Loucy (cell line): ENCODE measurements at regions not wholly inside any gene's neighbourhood (a gene's known extent, or its start where the extent isn't known, plus 50 kb on each side); places are given as distances from the start of the nearest gene placed in this dataset.

ENCODE experiments used
- EZH2phosphoT487 ChIP-seq: fragments of 200-600 bp; IDR thresholded peaks from 2 replicates; pipeline ENCODE4 v1.6.1; 2018; ENCODE audit warnings: antibody characterized with exemption, mild to moderate bottlenecking, moderate library complexity, borderline replicate concordance
- TF ChIP-seq, protein P1 (sequence below): fragments of 200-600 bp; sonication (generic); conservative IDR thresholded peaks from 2 replicates; pipeline ENCODE4 v1.5.1; 2014; ENCODE audit warnings: mild to moderate bottlenecking, antibody characterized with exemption, low read length

DNA sequence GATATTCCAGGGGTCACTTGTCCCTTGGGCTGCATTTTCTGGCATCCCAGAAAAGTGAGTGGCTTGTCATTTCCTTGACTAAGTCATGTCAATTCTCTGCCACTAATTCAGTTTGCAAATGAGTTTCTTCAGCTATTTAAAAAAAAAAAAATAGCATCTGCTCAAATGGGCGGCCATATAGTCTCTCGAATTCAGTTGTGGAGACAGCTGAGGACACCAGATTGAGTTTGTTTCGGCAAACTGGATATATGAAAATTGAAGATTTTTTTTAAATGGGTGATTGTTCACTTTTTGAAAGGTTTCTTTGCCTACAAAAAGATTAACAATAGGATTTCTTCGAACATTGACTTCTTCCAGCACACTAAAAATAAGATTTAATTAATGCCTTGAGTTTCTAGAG is 96.3 kb upstream of the TIAM2 start:
- no peak for TF ChIP-seq EZH2phosphoT487
- TF ChIP-seq, protein P1, sequence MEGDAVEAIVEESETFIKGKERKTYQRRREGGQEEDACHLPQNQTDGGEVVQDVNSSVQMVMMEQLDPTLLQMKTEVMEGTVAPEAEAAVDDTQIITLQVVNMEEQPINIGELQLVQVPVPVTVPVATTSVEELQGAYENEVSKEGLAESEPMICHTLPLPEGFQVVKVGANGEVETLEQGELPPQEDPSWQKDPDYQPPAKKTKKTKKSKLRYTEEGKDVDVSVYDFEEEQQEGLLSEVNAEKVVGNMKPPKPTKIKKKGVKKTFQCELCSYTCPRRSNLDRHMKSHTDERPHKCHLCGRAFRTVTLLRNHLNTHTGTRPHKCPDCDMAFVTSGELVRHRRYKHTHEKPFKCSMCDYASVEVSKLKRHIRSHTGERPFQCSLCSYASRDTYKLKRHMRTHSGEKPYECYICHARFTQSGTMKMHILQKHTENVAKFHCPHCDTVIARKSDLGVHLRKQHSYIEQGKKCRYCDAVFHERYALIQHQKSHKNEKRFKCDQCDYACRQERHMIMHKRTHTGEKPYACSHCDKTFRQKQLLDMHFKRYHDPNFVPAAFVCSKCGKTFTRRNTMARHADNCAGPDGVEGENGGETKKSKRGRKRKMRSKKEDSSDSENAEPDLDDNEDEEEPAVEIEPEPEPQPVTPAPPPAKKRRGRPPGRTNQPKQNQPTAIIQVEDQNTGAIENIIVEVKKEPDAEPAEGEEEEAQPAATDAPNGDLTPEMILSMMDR, result no peak
